GM23248 (cell line): ENCODE measurements at regions not wholly inside any gene's neighbourhood (a gene's known extent, or its start where the extent isn't known, plus 50 kb on each side); places are given as distances from the start of the nearest gene placed in this dataset.

ENCODE experiments used
- DNase-seq: peaks from one replicate; pipeline ENCODE4 v3.0.0-alpha.2; 2015
- H2AFZ ChIP-seq: fragments of 200-600 bp; sonication (generic); 2 replicates; pipeline ENCODE4 v1.6.1; 2016; ENCODE audit warnings: antibody characterized with exemption
- H3F3A ChIP-seq: fragments of 200-600 bp; sonication (generic); 2 replicates; pipeline ENCODE4 v1.6.1; 2016; ENCODE audit warnings: mild to moderate bottlenecking, antibody characterized with exemption, mixed run types; ENCODE audit not compliant: insufficient read depth
- H3K27ac ChIP-seq: fragments of 200-600 bp; sonication (generic); 2 replicates; pipeline ENCODE4 v1.5.1; 2016; ENCODE audit warnings: mild to moderate bottlenecking
- H3K27me3 ChIP-seq: fragments of 200-600 bp; sonication (generic); replicated peaks from 2 replicates; pipeline ENCODE4 v1.6.1; 2016; ENCODE audit warnings: mild to moderate bottlenecking; ENCODE audit not compliant: insufficient read depth
- H3K36me3 ChIP-seq: fragments of 200-600 bp; sonication (generic); 2 replicates; pipeline ENCODE4 v1.6.1; 2016; ENCODE audit warnings: low read depth, mild to moderate bottlenecking
- H3K4me1 ChIP-seq: fragments of 200-600 bp; sonication (generic); 2 replicates; pipeline ENCODE4 v1.6.1; 2016; ENCODE audit warnings: mild to moderate bottlenecking; ENCODE audit not compliant: insufficient read depth
- H3K4me2 ChIP-seq: fragments of 200-600 bp; sonication (generic); one replicate; pipeline ENCODE4 v1.6.1; 2016; ENCODE audit warnings: mild to moderate bottlenecking; ENCODE audit not compliant: unreplicated experiment
- H3K4me3 ChIP-seq: fragments of 200-600 bp; sonication (generic); 2 replicates; pipeline ENCODE4 v1.5.1; 2016; ENCODE audit warnings: mild to moderate bottlenecking
- H3K79me2 ChIP-seq: fragments of 200-600 bp; sonication (generic); 2 replicates; pipeline ENCODE4 v1.6.1; 2016; ENCODE audit warnings: mild to moderate bottlenecking; ENCODE audit not compliant: insufficient read depth
- H3K9ac ChIP-seq: fragments of 200-600 bp; sonication (generic); 2 replicates; pipeline ENCODE4 v1.6.1; 2016; ENCODE audit warnings: mild to moderate bottlenecking
- H3K9me2 ChIP-seq: fragments of 200-600 bp; sonication (generic); 2 replicates; pipeline ENCODE4 v1.6.1; 2016; ENCODE audit warnings: mixed run types, mild to moderate bottlenecking, moderate library complexity; ENCODE audit not compliant: insufficient read depth
- H3K9me3 ChIP-seq: fragments of 200-600 bp; sonication (generic); one replicate; pipeline ENCODE4 v1.6.1; 2017; ENCODE audit warnings: low read depth
- H4K20me1 ChIP-seq: fragments of 200-600 bp; sonication (generic); 2 replicates; pipeline ENCODE4 v1.6.0; 2016; ENCODE audit not compliant: insufficient read depth
- EZH2 ChIP-seq: fragments of 200-600 bp; sonication (generic); IDR thresholded peaks from 2 replicates; pipeline ENCODE4 v1.6.1; 2018; ENCODE audit warnings: antibody characterized with exemption, mild to moderate bottlenecking; ENCODE audit not compliant: insufficient read depth, poor library complexity, severe bottlenecking
- EZH2phosphoT487 ChIP-seq: fragments of 200-600 bp; sonication (generic); IDR thresholded peaks from 2 replicates; pipeline ENCODE4 v1.6.1; 2018; ENCODE audit warnings: antibody characterized with exemption, moderate library complexity, mild to moderate bottlenecking, low read depth; ENCODE audit not compliant: insufficient read depth
- WGBS, 2 experiments: methylation state at CpG; one replicate each; pipeline ENCODE4 v1.1.6; 2015 to 2017; ENCODE audit warnings: low lambda C conversion rate in 2 of 2, low coverage in 1 of 2; ENCODE audit errors: missing lambda C conversion rate in 2 of 2; 5-methylcytosine and 5-hydroxymethylcytosine counted together
- in situ Hi-C: fragments of 300-500 bp; cut with MboI; formaldehyde crosslinking; loops from 2 replicates; pipeline ENCODE4 v1.15.0; 2020

DNA sequence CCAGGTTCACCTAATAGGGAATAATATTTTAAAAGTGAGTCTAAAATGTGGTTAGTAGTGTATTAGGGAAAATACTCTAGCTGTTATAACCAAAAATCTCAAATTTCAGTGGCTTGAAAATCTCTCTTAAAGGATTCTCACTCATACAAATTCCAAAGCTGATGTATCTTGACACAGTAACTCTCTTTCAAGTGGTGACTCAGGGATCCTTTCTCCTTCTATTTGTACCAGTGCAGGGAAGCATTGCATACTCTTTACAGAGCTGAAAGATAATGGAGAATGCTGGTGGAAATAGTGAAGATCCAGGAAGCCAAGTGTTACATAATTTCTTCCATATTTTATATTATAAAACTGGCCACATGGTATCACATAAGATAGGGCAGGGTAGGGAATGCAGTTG, 560.2 kb upstream of the CDH9 start:
- no peaks in the 10 kb centered on the region for H3K4me1 ChIP-seq
- no peak overlapping the region for H3K4me3 ChIP-seq
- H2AFZ ChIP-seq = no peak overlapping the region
- DNase-seq = no peak
- no peaks in the 10 kb centered on the region for H3K9me3 ChIP-seq
- H3K27me3 ChIP-seq = no peaks in the 10 kb centered on the region
- H3K27ac ChIP-seq = no peak overlapping the region
- no peaks in the 10 kb centered on the region for H3K79me2 ChIP-seq
- no peaks in the 10 kb centered on the region for H3K9me2 ChIP-seq
- no peaks in the 10 kb centered on the region for H3F3A ChIP-seq
- H3K9ac ChIP-seq = no peak overlapping the region
- H3K36me3 ChIP-seq = no peaks in the 10 kb centered on the region
- H3K4me2 ChIP-seq = no peak overlapping the region
- H4K20me1 ChIP-seq = no peaks in the 10 kb centered on the region
- in situ Hi-C loops = no loop called here
- TF ChIP-seq EZH2phosphoT487 = no peak
- no peak for TF ChIP-seq EZH2

DNA sequence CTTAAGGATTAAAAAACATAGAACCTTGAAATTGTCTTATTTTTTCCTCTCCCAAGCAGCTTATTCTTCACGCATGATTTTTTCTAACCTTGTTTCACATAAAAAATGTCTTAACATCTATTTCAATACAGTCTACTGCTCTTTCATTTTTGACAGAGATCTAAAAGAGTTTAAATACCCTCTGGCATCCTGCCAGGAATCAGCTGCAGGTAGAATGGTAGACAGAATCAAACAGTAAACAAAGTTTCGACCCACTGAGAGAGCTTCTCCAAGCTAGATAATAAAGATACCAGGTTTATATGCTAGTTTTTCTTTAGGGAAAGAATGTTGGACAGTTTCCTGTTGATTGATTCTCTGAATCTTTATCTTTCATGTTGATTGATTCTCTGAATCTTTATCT, 555.8 kb upstream of the CDH9 start:
- Histone ChIP-seq H3K27me3 (no peaks in the 10 kb centered on the region), H3K27ac (no peak overlapping the region), H3K4me2 (no peak overlapping the region), H3K4me3 (no peak overlapping the region), H3K9me2 (no peaks in the 10 kb centered on the region), H3K4me1 (no peaks in the 10 kb centered on the region), H3F3A (no peaks in the 10 kb centered on the region), H4K20me1 (no peaks in the 10 kb centered on the region), H2AFZ (no peak overlapping the region), H3K9ac (no peak overlapping the region), H3K36me3 (no peaks in the 10 kb centered on the region), H3K9me3 (no peaks in the 10 kb centered on the region), H3K79me2 (no peaks in the 10 kb centered on the region)
- no peak for DNase-seq
- in situ Hi-C loops = no loop called here
- TF ChIP-seq EZH2 = no peak
- TF ChIP-seq EZH2phosphoT487 = no peak
- 35 to 39% methylated on average over 2 of the region's 2 CpGs for WGBS, 2 experiments

DNA sequence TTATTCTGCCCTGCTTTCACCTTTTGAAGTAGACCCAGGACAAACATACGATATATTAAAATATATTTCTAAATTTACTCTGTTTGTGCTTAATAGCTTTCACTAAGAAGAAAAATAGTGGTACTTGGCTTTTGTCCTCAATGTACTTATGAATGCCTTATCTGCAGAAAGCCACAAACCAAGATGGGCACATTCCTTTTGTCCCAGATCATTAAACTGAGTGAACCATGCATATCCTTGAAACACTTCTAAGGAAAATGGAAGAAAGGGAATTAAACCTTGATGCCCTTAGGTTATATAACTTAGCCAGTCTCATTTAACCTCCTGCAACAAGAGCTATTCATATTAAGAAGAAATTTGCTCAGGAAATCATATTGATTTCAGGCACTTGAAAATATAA, 553.8 kb upstream of the CDH9 start:
- DNase-seq = no peak
- in situ Hi-C loops = no loop called here

DNA sequence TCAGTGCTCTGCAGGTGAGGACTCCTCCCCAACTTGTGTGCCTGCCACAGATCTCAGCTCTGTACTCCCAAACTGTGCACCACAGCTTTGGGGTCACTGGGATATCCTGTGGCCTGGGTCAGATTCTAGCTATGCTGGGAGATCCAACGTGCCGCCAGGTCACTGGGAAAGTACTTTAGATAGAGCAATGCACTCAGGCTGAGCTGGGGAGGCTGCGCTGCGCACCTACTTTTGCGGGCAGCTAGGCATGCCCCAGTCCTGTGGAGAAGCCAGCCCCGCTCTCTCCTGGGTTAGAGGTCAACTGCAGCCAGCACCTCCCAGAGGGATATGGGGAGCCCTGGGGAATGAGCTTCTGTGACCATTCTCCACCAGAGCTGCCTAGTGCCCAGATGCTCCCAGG, 552.1 kb upstream of the CDH9 start:
- Histone ChIP-seq H3K4me2 (no peak overlapping the region), H3K9me2 (no peaks in the 10 kb centered on the region), H3K36me3 (no peaks in the 10 kb centered on the region), H2AFZ (no peak overlapping the region), H3K27me3 (no peaks in the 10 kb centered on the region), H3K4me1 (no peaks in the 10 kb centered on the region), H3K9me3 (no peaks in the 10 kb centered on the region), H3K79me2 (no peaks in the 10 kb centered on the region), H3K9ac (no peak overlapping the region), H3F3A (no peaks in the 10 kb centered on the region), H4K20me1 (no peaks in the 10 kb centered on the region), H3K27ac (no peak overlapping the region), H3K4me3 (no peak overlapping the region)
- 50 to 56% methylated on average over 6 of the region's 6 CpGs for WGBS, 2 experiments
- no peak for DNase-seq
- in situ Hi-C loops = no loop called here
- TF ChIP-seq EZH2phosphoT487 (no peak), EZH2 (no peak)

More for the DNA sequence above, 553.8 kb upstream of the CDH9 start:
- Histone ChIP-seq H3K9ac (no peak overlapping the region), H3K27me3 (no peaks in the 10 kb centered on the region), H3K9me3 (no peaks in the 10 kb centered on the region), H3K36me3 (no peaks in the 10 kb centered on the region), H3K4me2 (no peak overlapping the region), H3K9me2 (no peaks in the 10 kb centered on the region), H2AFZ (no peak overlapping the region), H3K27ac (no peak overlapping the region), H4K20me1 (no peaks in the 10 kb centered on the region), H3K79me2 (no peaks in the 10 kb centered on the region), H3K4me1 (no peaks in the 10 kb centered on the region), H3K4me3 (no peak overlapping the region), H3F3A (no peaks in the 10 kb centered on the region)
- TF ChIP-seq EZH2 (no peak), EZH2phosphoT487 (no peak)
- 9 to 25% methylated on average over 1 of the region's 1 CpG for WGBS, 2 experiments

DNA sequence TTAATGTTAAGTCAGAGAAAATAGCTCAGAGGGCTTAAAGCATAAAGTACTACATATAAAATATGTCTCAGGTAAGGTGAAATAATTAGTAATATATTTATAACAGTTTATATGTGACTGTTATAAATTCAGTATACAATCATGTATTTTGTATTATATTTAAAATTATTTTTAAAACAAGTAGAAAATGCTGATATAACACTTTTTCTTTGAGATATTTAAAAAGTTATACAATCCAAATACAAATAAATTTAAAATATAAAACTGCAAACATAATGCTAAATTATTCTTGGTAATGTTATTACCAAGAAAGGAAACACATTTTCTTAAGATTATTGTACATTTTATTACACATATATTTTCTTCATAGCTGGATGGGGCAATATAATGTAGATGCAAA, 539.9 kb upstream of the CDH9 start:
- TF ChIP-seq EZH2 (no peak), EZH2phosphoT487 (no peak)
- Histone ChIP-seq H3K36me3 (no peaks in the 10 kb centered on the region), H3K4me3 (no peak overlapping the region)

More for the DNA sequence above, 539.9 kb upstream of the CDH9 start:
- Histone ChIP-seq H2AFZ (no peak overlapping the region), H3K4me2 (no peak overlapping the region), H3K9me3 (no peaks in the 10 kb centered on the region), H3K79me2 (no peaks in the 10 kb centered on the region), H4K20me1 (no peaks in the 10 kb centered on the region), H3K9me2 (no peaks in the 10 kb centered on the region), H3K4me1 (no peaks in the 10 kb centered on the region), H3K27ac (no peak overlapping the region), H3K9ac (no peak overlapping the region), H3F3A (no peaks in the 10 kb centered on the region), H3K27me3 (no peaks in the 10 kb centered on the region)
- in situ Hi-C loops = no loop called here
- no peak for DNase-seq
